GM12875 (cell line): ENCODE measurements at regions not wholly inside any gene's neighbourhood (a gene's known extent, or its start where the extent isn't known, plus 50 kb on each side); places are given as distances from the start of the nearest gene placed in this dataset.

Experiments
- H3K4me3 ChIP-seq: one replicate; pipeline ENCODE4 v1.5.1; 2011; ENCODE audit warnings: low read depth, low read length, control low read depth
- TF ChIP-seq, protein P1 (sequence below): IDR thresholded peaks from 2 replicates; pipeline ENCODE4 v1.5.1; 2011; ENCODE audit warnings: low read depth, mild to moderate bottlenecking, control low read depth, inconsistent platforms, low read length, moderate library complexity, borderline replicate concordance; ENCODE audit not compliant: insufficient read depth

DNA sequence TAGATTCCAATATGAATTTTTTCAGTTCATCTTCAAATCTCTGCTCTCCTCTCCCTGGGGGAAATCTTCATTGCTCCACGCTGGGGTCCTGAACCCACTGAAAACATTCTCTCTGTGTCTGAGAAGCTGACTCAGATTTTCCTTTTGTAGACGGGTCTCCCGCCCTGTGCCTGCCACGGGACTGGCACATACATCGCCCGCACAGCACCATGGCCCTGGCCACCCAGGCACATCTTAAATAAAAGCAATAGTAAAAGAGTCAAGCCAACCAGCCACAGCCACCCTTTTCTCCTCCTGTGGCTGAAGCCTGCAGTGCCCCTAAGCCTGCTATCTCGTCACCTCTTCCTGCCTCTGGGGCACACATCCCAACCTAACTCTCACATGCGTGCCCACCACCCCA is 301.2 kb downstream of the ZNF536 start:
- TF ChIP-seq, protein P1, sequence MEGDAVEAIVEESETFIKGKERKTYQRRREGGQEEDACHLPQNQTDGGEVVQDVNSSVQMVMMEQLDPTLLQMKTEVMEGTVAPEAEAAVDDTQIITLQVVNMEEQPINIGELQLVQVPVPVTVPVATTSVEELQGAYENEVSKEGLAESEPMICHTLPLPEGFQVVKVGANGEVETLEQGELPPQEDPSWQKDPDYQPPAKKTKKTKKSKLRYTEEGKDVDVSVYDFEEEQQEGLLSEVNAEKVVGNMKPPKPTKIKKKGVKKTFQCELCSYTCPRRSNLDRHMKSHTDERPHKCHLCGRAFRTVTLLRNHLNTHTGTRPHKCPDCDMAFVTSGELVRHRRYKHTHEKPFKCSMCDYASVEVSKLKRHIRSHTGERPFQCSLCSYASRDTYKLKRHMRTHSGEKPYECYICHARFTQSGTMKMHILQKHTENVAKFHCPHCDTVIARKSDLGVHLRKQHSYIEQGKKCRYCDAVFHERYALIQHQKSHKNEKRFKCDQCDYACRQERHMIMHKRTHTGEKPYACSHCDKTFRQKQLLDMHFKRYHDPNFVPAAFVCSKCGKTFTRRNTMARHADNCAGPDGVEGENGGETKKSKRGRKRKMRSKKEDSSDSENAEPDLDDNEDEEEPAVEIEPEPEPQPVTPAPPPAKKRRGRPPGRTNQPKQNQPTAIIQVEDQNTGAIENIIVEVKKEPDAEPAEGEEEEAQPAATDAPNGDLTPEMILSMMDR, result no peak

DNA sequence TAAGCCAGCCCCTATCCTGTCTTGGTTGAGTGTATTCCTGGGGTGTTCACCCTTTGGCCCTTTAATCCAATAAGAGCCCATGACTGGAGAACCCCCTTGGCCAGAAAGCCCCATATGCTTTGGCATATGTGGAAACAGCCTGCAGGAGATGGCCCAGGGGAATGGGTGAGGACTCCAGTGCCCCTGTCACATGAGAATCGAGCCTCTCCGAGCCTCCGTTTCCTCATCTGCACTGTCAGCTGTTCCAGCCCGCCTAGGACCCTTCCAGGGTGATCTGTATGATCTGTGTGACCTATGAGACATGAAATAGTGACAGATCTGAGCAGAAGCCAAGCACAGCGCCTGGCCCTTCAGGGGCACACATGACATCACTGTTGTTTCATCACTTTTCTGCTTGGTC is 300.7 kb downstream of the ZNF536 start:
- H3K4me3 ChIP-seq, result no peak overlapping the region
- TF ChIP-seq, protein P1, result no peak

More for the DNA sequence above, 301.2 kb downstream of the ZNF536 start:
- no peak overlapping the region for H3K4me3 ChIP-seq

DNA sequence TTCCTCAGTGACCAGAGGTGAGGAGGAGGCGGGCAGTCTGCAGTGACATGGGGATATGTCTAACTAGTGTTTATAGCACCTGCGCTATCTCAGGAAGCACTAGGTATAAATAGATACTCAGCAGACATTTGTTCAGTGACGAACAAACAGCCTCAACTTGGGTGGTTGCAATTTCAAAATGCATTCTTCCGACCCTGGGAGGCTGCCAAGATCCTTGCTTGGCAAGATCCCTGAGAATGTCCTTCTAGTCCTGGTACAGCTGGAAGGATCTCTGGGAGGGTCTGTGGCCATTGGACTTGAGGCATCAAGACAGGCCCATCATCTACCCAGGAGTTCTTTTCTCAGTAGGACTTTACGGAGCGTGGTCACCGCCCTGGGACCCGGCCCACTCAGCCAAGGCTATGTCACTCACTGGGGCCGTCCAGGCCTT is 299.5 kb downstream of the ZNF536 start:
- TF ChIP-seq, protein P1, result no peak
- H3K4me3 ChIP-seq, result no peak overlapping the region

DNA sequence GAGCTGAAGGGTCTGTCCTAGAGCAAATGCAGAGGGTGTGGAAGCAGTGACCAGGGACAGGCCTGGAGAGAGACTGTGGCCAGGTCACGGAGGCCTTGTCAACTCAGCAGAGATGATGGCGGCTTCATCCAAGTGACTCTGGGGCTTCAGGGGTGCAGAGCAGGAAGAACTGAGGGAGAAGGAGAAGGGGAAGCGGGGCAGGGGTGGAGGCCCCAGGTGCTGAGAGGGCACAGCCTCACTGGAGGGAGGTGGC is 299.1 kb downstream of the ZNF536 start:
- H3K4me3 ChIP-seq, result no peak overlapping the region
- TF ChIP-seq, protein P1, result no peak

DNA sequence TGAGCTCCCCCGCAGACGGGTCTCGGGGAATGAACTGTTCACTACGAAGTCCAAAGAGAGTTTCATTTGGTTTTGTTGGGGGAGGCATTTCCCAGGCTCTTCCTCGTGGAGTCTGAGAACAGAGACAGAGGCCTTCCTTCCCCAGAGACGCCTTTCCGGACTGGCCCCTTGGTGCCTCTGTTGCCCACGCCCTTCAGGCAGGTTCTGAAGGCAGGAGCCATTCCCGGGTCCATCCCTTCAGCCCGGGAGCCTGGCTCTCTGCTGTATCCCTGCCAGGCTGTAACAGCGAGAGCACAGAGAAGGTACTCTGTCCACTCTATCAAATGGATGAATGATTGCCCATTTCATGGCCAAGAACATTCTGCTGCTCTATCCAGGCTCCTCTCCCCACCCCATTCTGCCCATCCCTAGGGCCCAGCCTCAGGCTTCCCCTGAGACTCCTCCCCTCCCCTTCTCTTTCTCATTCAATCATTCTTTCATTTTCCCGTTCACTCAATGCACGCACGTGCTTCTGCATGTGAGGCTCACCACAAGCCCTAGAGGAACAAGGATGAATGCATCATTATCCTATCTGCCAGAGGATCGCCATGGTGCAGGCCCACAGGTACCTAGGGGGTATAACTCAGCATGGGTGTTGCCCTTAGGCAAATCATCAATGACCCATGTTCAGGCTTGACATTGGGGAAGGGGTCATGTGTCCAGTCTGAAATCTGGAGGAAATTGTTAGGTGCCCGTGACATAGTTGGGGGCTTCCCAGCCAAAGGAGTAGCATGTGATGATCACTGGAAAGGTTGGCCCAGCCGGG is 298.6 kb downstream of the ZNF536 start:
- TF ChIP-seq, protein P1, result no peak
- H3K4me3 ChIP-seq, result no peak overlapping the region

DNA sequence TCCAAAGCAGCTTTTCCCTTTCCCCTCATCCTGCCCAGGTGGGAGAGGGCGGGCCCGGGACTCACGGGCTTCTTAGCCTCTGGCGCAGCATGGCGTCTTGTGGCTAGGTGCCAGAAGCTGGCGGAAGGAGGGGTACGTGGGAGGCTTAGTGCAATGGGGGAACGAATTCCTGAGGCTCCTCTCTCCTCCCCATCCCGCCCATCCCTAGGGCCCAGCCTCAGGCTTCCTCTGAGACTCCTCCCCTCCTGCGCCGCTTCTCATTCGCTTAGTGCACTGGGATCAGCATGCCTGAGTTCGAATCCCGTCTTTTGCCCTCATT is 297.8 kb downstream of the ZNF536 start:
- H3K4me3 ChIP-seq, result no peak overlapping the region
- TF ChIP-seq, protein P1, result no peak

DNA sequence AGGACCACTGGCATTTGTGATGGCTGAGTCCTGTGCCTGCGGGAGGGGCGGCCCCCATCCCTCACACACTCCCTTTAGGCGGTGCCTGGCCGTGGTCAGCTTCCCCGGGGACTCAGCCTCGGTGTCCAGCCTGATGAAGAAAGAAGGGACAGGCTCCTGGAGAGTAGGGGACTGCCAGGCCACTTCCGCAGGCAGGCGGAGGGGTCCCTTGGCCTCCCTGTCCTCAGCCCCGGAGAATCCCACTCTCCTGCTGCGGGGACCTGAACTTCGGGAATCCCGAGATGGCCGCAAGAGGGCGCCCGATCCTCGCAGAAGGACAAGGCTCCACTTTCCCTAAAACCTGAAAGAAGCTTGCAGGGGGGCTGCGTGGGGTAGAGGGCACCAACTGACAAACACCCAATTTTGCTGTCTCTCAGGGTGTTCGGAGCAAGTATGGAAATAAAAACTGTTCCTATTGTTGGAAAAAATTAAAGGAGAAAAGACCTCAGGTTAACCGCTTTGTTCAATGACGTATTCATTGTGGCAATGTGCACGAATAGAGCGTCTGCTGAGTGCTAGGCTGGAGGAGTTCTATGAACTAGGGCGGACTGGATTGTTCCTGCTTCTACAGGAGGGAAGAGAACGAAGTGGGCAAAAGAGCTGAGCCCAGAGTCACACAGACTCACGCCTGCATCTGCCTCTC is 297.3 kb downstream of the ZNF536 start:
- TF ChIP-seq, protein P1, result peak; percentile 74

More for the DNA sequence above, 297.3 kb downstream of the ZNF536 start:
- no peak overlapping the region for H3K4me3 ChIP-seq
